ENCODE measurements at regions not wholly inside any gene's neighbourhood (a gene's known extent, or its start where the extent isn't known, plus 50 kb on each side); places are given as distances from the start of the nearest gene placed in this dataset.

GRCh38 chr7:109986701-109987100 is 1104.2 kb upstream of the LRRN3 start:
- TF ChIP-seq EZH2phosphoT487 (IDR thresholded peaks at IDR 0.05; ENCODE audit: insufficient read depth, low read depth): no peak
- TF ChIP-seq EZH2 (IDR thresholded peaks at IDR 0.05; ENCODE audit: insufficient read depth, poor library complexity, severe bottlenecking): no peak
